ENCODE measurements at regions not wholly inside any gene's neighbourhood (a gene's known extent, or its start where the extent isn't known, plus 50 kb on each side); places are given as distances from the start of the nearest gene placed in this dataset.
"Not testable (repeated sequence)": the region's sequence is repeated elsewhere in the genome, so short reads cannot be mapped to it uniquely, and the experiment has no call there.

DNA sequence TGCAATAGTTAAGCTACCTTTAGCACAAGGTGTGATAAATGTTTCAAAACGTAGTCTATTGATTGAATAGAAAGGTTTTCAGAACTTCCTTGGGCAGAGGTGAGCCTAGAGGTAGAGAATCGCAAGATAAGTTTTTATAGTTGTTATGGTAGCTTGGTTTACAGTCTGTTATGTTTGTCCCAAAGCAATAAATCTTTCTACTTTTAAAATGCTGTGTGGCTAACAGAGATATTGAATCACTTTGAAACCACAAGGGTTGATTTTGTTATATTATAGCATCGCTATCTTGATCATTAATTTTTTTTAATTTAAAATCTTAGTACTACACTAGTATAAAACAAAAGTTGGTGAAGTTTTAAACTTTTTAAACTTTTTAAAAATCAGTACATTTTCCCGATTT, 126.7 kb downstream of the TMEM182 start:
- no peaks in the 10 kb centered on the region for H3K36me3 ChIP-seq
- H3K4me3 ChIP-seq, result no peak overlapping the region
- DNase-seq (ENCODE audit: low spot score), result no peak
- H3K27ac ChIP-seq, result no peak overlapping the region
- WGBS, result 27% methylated on average over 4 of the region's 4 CpGs
- no peak for TF ChIP-seq POLR2A (IDR thresholded peaks at IDR 0.05)
- no peak for TF ChIP-seq POLR2AphosphoS5 (IDR thresholded peaks at IDR 0.05)
- TF ChIP-seq, protein P1, sequence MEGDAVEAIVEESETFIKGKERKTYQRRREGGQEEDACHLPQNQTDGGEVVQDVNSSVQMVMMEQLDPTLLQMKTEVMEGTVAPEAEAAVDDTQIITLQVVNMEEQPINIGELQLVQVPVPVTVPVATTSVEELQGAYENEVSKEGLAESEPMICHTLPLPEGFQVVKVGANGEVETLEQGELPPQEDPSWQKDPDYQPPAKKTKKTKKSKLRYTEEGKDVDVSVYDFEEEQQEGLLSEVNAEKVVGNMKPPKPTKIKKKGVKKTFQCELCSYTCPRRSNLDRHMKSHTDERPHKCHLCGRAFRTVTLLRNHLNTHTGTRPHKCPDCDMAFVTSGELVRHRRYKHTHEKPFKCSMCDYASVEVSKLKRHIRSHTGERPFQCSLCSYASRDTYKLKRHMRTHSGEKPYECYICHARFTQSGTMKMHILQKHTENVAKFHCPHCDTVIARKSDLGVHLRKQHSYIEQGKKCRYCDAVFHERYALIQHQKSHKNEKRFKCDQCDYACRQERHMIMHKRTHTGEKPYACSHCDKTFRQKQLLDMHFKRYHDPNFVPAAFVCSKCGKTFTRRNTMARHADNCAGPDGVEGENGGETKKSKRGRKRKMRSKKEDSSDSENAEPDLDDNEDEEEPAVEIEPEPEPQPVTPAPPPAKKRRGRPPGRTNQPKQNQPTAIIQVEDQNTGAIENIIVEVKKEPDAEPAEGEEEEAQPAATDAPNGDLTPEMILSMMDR (IDR thresholded peaks at IDR 0.05), result no peak
- intact Hi-C loops (cut with DNase I), result no loop called here
- H3K9me3 ChIP-seq, result no peaks in the 10 kb centered on the region
- no peaks in the 10 kb centered on the region for H3K27me3 ChIP-seq (replicated peaks; ENCODE audit: insufficient read depth)
- no peaks in the 10 kb centered on the region for H3K4me1 ChIP-seq (replicated peaks)

DNA sequence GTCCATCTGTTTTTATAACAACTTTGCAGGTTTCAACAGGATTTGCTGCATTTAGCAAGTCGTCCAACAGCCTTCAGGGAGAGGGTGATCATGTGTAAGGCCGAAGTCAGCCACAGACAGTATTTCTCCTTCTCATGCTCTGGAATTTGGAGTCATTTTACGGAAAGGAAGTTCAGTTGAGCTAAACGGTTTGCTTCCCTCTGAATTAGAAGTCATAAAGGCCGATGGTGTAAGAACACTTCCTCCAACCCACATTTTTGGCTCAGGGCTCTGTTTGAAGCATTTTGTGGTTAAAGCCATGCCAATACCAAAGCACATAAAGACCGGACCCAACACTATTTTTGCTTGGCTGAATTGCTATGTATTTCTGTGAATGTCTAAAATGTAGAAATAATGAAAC, 129.5 kb downstream of the TMEM182 start:
- H3K27ac ChIP-seq, result no peak overlapping the region
- H3K4me1 ChIP-seq (replicated peaks), result no peaks in the 10 kb centered on the region
- intact Hi-C loops (cut with DNase I), result no loop called here
- H3K27me3 ChIP-seq (replicated peaks; ENCODE audit: insufficient read depth), result no peaks in the 10 kb centered on the region
- TF ChIP-seq POLR2A (IDR thresholded peaks at IDR 0.05) (no peak), POLR2AphosphoS5 (IDR thresholded peaks at IDR 0.05) (no peak)
- TF ChIP-seq, protein P1 (IDR thresholded peaks at IDR 0.05), result no peak
- 14% methylated on average over 6 of the region's 6 CpGs for WGBS
- DNase-seq (ENCODE audit: low spot score), result no peak
- H3K9me3 ChIP-seq, result no peaks in the 10 kb centered on the region
- H3K4me3 ChIP-seq, result no peak overlapping the region
- H3K36me3 ChIP-seq, result no peaks in the 10 kb centered on the region

DNA sequence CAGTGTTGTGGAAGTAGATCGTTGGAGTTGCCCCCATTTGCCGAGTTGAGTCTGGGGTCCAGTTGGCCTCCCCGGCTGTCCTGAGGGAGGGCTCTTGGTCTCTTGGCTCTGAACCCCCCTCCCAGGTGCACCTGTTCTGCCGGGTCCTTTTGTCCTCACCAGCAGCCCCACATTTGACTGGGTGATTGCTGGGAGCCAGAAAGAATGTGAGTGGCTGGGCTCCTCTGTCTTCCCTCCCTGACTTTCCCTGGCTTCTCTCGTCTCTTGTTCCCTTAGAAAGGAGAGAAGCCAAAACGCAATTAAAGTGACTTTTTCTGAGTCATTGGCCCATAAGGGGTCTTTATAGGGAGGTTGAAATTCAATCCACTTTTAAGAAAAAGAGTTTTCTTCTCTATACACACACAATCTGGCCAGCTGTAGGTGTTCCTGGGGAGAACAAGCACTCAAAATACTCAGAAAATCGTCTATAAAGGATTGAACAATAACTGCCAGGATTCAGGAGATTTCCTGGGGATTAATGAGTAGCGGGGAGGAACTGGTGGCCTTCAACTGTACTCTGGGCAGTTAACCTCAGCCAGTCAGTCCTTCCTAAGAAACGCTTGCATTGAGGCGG, 131.0 kb downstream of the TMEM182 start:
- TF ChIP-seq POLR2AphosphoS5 (IDR thresholded peaks at IDR 0.05) (no peak), POLR2A (IDR thresholded peaks at IDR 0.05) (no peak)
- TF ChIP-seq, protein P1 (IDR thresholded peaks at IDR 0.05), result no peak
- H3K36me3 ChIP-seq, result no peaks in the 10 kb centered on the region

DNA sequence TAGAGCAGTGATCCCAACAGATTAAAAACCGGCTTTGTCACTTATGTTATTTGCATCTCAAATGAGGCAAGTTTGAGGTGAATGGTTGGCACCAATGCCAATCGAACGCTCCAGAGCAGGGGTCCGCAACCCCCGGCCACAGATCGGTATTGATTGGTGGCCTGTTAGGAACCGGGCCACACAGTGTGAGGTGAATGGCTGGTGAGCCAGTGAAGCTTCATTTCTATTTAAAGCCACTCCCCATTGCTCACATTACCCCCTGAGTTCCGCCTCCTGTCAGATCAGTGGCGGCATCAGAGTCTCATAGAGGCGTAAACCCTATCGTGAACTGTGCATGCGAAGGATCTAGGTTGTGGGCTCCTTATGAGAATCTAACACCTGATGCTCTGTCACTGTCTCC, 132.0 kb downstream of the TMEM182 start:
- no peak overlapping the region for H3K27ac ChIP-seq
- no peak for DNase-seq (ENCODE audit: low spot score)
- TF ChIP-seq POLR2A (IDR thresholded peaks at IDR 0.05) (no peak), POLR2AphosphoS5 (IDR thresholded peaks at IDR 0.05) (no peak)
- TF ChIP-seq, protein P1 (IDR thresholded peaks at IDR 0.05), result no peak
- no peaks in the 10 kb centered on the region for H3K27me3 ChIP-seq (replicated peaks; ENCODE audit: insufficient read depth)
- no peaks in the 10 kb centered on the region for H3K36me3 ChIP-seq
- WGBS, result 94% methylated on average over 12 of the region's 12 CpGs
- H3K4me3 ChIP-seq, result no peak overlapping the region
- H3K4me1 ChIP-seq (replicated peaks), result no peaks in the 10 kb centered on the region
- intact Hi-C loops (cut with DNase I), result no loop called here
- H3K9me3 ChIP-seq, result no peaks in the 10 kb centered on the region

More for the DNA sequence above, 131.0 kb downstream of the TMEM182 start:
- Histone ChIP-seq H3K4me1 (replicated peaks) (no peaks in the 10 kb centered on the region), H3K27me3 (replicated peaks; ENCODE audit: insufficient read depth) (no peaks in the 10 kb centered on the region), H3K27ac (no peak overlapping the region), H3K9me3 (no peaks in the 10 kb centered on the region), H3K4me3 (no peak overlapping the region)
- intact Hi-C loops (cut with DNase I), result no loop called here
- WGBS, result 70% methylated on average over 10 of the region's 10 CpGs
- no peak for DNase-seq (ENCODE audit: low spot score)

DNA sequence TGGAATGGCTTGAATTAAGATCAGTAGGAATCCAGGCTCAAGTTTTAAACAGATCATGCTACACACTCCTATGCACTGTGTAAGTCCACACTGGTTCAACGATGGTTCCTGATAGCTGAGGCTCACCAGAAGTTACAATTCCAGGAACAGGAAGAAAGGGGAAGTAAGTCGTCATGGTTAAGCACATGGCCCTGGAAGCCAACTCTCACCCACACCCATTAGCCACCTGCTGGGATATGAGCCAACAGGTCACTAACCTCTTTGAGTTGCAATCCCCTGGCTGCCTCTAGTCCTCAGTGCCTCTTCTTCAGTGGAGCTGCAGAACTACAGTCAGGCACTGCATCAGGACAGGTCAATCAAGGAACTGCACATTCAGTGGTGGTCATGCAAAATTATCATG, 133.5 kb downstream of the TMEM182 start:
- 62% methylated on average over 2 of the region's 2 CpGs for WGBS
- TF ChIP-seq POLR2AphosphoS5 (IDR thresholded peaks at IDR 0.05) (no peak), POLR2A (IDR thresholded peaks at IDR 0.05) (no peak)
- TF ChIP-seq, protein P1 (IDR thresholded peaks at IDR 0.05), result no peak
- Histone ChIP-seq H3K27me3 (replicated peaks; ENCODE audit: insufficient read depth) (no peaks in the 10 kb centered on the region), H3K4me3 (no peak overlapping the region), H3K36me3 (no peaks in the 10 kb centered on the region), H3K4me1 (replicated peaks) (no peaks in the 10 kb centered on the region), H3K9me3 (no peaks in the 10 kb centered on the region), H3K27ac (no peak overlapping the region)
- no peak for DNase-seq (ENCODE audit: low spot score)
- intact Hi-C loops (cut with DNase I), result no loop called here

DNA sequence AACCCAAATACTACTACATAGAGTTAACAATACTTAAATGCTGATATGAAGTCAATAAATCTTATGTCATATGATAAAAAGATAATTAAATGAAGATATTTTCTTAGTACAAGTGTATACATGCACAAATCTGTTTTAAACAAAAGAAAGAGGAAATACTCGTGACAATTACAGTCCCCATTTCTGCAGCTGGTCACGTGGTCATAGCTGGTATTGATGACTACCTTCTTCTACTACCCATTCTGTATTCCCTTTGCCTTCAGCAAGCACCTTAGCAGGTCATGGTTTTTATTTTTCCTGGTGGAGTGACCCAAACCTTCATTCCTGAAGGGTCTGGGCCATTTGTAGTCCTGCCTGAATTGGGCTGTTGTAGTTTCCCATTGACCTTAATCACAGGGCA, 147.4 kb downstream of the TMEM182 start:
- H3K27me3 ChIP-seq (replicated peaks; ENCODE audit: insufficient read depth); H3K4me3 ChIP-seq; DNase-seq (ENCODE audit: low spot score); H3K9me3 ChIP-seq; H3K27ac ChIP-seq; H3K36me3 ChIP-seq; H3K4me1 ChIP-seq (replicated peaks); intact Hi-C loops (cut with DNase I): not testable (repeated sequence)
- WGBS, result 60% methylated on average over 2 of the region's 2 CpGs
